GM19239 (cell line): ENCODE measurements at regions not wholly inside any gene's neighbourhood (a gene's known extent, or its start where the extent isn't known, plus 50 kb on each side); places are given as distances from the start of the nearest gene placed in this dataset.
"Not testable (repeated sequence)": the region's sequence is repeated elsewhere in the genome, so short reads cannot be mapped to it uniquely, and the experiment has no call there.

ENCODE experiments used
- DNase-seq: peaks from one replicate; pipeline ENCODE4 v3.0.0; 2011; ENCODE audit warnings: low spot score; ENCODE audit not compliant: insufficient read length
- FAIRE-seq: peaks from 2 replicates; lab custom pipeline; 2011; peaks lifted over from hg19 to GRCh38; lab: Jason Lieb, UNC

DNA sequence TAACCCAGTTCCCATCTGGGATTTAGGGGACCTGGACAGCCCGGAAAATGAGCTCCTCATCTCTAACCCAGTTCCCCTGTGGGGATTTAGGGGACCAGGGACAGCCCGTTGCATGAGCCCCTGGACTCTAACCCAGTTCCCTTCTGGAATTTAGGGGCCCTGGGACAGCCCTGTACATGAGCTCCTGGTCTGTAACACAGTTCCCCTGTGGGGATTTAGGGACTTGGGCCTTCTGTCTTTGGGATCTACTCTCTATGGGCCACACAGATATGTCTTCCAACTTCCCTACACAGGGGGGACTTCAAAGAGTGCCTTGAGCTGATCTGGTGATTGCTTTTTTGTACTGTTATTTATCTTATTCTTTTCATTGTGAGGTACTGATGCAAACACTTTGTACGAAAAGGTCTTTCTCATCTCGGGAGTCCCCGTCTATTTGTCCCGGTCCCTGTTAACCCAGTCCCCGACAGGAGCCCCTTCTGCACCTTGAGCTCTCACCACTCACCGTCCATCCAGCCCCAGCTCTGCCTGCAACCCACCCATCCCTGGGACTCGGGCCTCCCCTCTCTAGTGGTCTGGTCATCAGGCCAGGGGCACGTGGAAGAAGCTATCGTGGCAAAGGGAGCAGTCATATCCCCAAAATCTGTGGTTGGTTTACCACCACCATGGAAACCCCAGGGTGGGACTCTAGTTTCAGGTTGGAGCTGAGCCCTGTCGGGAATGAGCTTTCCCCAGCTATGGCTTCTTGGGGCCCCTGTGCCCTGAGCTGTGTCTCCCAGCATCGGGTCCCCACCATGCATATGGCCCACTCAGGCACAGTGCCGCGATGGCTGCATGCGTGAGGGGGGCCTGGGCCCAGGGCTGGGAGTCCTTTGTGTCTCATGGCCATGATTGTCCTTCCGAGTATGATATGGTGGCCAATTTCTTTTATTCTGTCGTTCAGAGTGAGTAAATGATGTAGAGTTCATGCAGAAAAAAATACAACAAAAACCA, 270.4 kb upstream of the PLCXD1 start:
- DNase-seq, FAIRE-seq: not testable (repeated sequence)

DNA sequence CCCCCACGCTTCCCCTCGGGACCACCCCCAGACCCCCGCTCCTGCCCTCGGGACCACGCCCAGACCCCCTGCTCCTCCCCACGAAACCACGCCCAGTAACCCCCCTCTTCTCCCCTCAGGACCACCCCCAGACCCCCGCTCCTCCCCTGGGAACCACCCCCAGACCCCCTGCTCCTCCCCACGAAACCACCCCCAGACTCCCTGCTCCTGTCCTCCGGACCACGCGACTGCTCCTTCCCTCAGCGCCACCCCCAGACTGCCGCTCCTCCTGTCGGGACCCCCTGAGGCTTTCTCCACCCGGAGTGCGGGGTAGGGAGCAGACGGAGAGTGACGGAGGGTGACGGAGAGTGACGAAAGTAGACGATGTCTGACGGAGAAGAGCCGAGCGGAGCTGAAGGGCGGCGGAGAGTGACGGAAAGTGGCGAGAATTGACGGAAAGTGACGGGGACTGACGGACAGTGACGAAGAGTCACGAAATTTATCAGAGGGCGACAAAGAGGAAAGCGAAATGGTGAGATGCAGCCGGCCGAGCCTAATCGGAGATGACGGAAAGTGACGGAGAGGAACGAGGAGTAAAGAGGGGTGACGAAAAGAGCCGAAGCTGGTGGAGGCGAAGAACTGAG, 267.2 kb upstream of the PLCXD1 start:
- not testable (repeated sequence) for FAIRE-seq

DNA sequence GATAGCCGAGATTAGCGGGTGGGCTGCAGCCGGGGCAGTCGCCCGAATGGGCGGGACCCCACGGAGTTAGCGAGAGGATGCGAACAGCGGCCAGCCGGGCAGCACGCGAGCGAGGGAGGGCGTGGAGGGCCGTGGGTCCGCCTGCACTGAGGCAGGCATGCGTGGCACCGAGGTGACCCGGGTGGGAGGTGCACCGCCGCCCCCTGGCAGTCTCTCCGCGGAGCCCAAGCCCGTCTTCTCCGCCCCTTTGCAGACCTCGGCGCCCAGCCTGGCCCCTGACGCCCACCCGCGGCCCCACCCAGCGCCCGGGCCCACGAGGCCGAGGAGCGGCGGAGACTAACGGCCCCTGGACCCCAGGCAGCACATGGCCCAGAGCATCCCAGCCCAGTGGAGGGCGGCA, 266.7 kb upstream of the PLCXD1 start:
- DNase-seq, FAIRE-seq: not testable (repeated sequence)

More for the DNA sequence above, 267.2 kb upstream of the PLCXD1 start:
- DNase-seq: not testable (repeated sequence)

GRCh38 chrX:18768-19454, 262.3 kb upstream of the PLCXD1 start:
- not testable (repeated sequence) for DNase-seq
- peak; percentile 88 for FAIRE-seq

- not testable (repeated sequence) for DNase-seq, FAIRE-seq
Measured at GRCh38 chrX:19455-19827, 261.7 kb upstream of the PLCXD1 start.

- DNase-seq: no peak
Measured at GRCh38 chrX:19912-20571, 261.1 kb upstream of the PLCXD1 start.

GRCh38 chrX:24139-24538, 257.0 kb upstream of the PLCXD1 start:
- peak; percentile 56 for FAIRE-seq
- not testable (repeated sequence) for DNase-seq

More at GRCh38 chrX:19912-20571, 261.1 kb upstream of the PLCXD1 start:
- FAIRE-seq: no peak
